B cell (primary cell): ENCODE measurements at regions not wholly inside any gene's neighbourhood (a gene's known extent, or its start where the extent isn't known, plus 50 kb on each side); places are given as distances from the start of the nearest gene placed in this dataset.

Experiments used
- ATAC-seq: fragments of 200-7000 bp; cut with Tn5 transposase; one replicate; pipeline ENCODE4 v1.10.0; 2021; ENCODE audit warnings: low read depth, mild to moderate bottlenecking, moderate number of reproducible peaks, moderate library complexity
- CTCF ChIA-PET: fragments of 350-600 bp; sonication (Branson Sonifier 250); formaldehyde crosslinking; loops from one replicate; lab custom pipeline; 2021; ENCODE audit warnings: antibody characterized with exemption, inconsistent platforms; lab: Charles Lee
- POLR2A ChIA-PET: fragments of 350-600 bp; sonication (Branson Sonifier 250); formaldehyde crosslinking; loops from one replicate; lab custom pipeline; 2021; ENCODE audit warnings: antibody characterized with exemption; lab: Charles Lee
- DNase-seq: peaks from one replicate; pipeline ENCODE4 v3.0.0; 2013
- H2AFZ ChIP-seq: 2 replicates; pipeline ENCODE4 v1.6.1; 2012; ENCODE audit warnings: mild to moderate bottlenecking, low read depth, low read length; ENCODE audit not compliant: insufficient read depth, poor library complexity, severe bottlenecking
- H3K27ac ChIP-seq, 2 donors: 1 replicate in 1 of 2; 2 replicates in 1 of 2; pipeline ENCODE4 v1.5.1; 2012 to 2013; ENCODE audit warnings: low read length in 2 of 2, mild to moderate bottlenecking in 2 of 2, moderate library complexity in 1 of 2
- H3K27me3 ChIP-seq, 4 experiments: fragments of 200-600 bp in 1 of 4; sonication (generic) in 1 of 4; replicated peaks in 1 of 4; 1 replicate in 2 of 4; 2 replicates in 2 of 4; pipeline versions ENCODE4 v1.6.1 to v1.7.0; 2013 to 2016; ENCODE audit warnings: low read length in 3 of 4, mild to moderate bottlenecking in 2 of 4, mixed read lengths in 1 of 4, moderate library complexity in 1 of 4; ENCODE audit not compliant: insufficient read depth in 4 of 4, control insufficient read depth in 3 of 4; ENCODE audit errors: control extremely low read depth in 1 of 4
- H3K36me3 ChIP-seq, 2 experiments: replicated peaks in 1 of 2; 1 replicate in 1 of 2; 2 replicates in 1 of 2; pipeline versions ENCODE4 v1.6.1 to v1.7.1; 2013; ENCODE audit warnings: low read length in 1 of 2; ENCODE audit not compliant: insufficient read depth in 2 of 2, control insufficient read depth in 1 of 2; ENCODE audit errors: control extremely low read depth in 1 of 2, extremely low read depth in 1 of 2
- H3K4me1 ChIP-seq, 2 donors: fragments of 200-600 bp in 1 of 2; sonication (generic) in 1 of 2; 1 replicate in 1 of 2; 2 replicates in 1 of 2; pipeline versions ENCODE4 v1.5.1 to v1.6.1; 2013 to 2017; ENCODE audit warnings: low read length in 2 of 2; ENCODE audit not compliant: control insufficient read depth in 2 of 2, insufficient read depth in 2 of 2
- H3K4me2 ChIP-seq: replicated peaks from 2 replicates; pipeline ENCODE3; 2012; ENCODE audit warnings: mild to moderate bottlenecking, low read depth, low read length; ENCODE audit not compliant: poor library complexity, severe bottlenecking
- H3K4me3 ChIP-seq, 5 experiments: fragments of 200-600 bp in 1 of 5; sonication (generic) in 1 of 5; 1 replicate in 3 of 5; 2 replicates in 2 of 5; pipeline versions ENCODE4 v1.5.1 to v1.7.0; 2011 to 2016; ENCODE audit warnings: low read length in 4 of 5, mild to moderate bottlenecking in 4 of 5, low read depth in 2 of 5, control low read depth in 1 of 5, moderate library complexity in 1 of 5; ENCODE audit not compliant: insufficient read depth in 1 of 5; ENCODE audit errors: control extremely low read depth in 1 of 5, extremely low read depth in 1 of 5
- H3K79me2 ChIP-seq: fragments of 200-600 bp; sonication (generic); one replicate; pipeline ENCODE4 v1.6.0; 2016; ENCODE audit warnings: low read length; ENCODE audit not compliant: control insufficient read depth, insufficient read depth
- H3K9ac ChIP-seq: fragments of 200-600 bp; sonication (generic); 2 replicates; pipeline ENCODE4 v1.6.1; 2017; ENCODE audit warnings: mild to moderate bottlenecking, low read length, moderate library complexity
- H3K9me3 ChIP-seq, 3 donors: one replicate each; pipeline versions ENCODE4 v1.6.1 to v1.7.1; 2013; ENCODE audit warnings: low read length in 2 of 3; ENCODE audit not compliant: control insufficient read depth in 2 of 3, insufficient read depth in 1 of 3; ENCODE audit errors: control extremely low read depth in 1 of 3
- H4K20me1 ChIP-seq: 2 replicates; pipeline ENCODE4 v1.6.0; 2012; ENCODE audit warnings: mild to moderate bottlenecking, low read length; ENCODE audit not compliant: insufficient read depth, control insufficient read depth, poor library complexity, severe bottlenecking
- H3K27ac Mint-ChIP-seq: one replicate; pipeline ENCODE4 v1.8.0; 2021; ENCODE audit warnings: mixed read lengths
- H3K27me3 Mint-ChIP-seq: one replicate; pipeline ENCODE4 v1.8.0; 2021; ENCODE audit warnings: mixed read lengths
- H3K4me1 Mint-ChIP-seq: one replicate; pipeline ENCODE4 v1.8.0; 2021; ENCODE audit warnings: mixed read lengths
- H3K4me3 Mint-ChIP-seq: one replicate; pipeline ENCODE4 v1.8.0; 2021; ENCODE audit warnings: mixed read lengths
- H3K9me3 Mint-ChIP-seq: one replicate; pipeline ENCODE4 v1.8.0; 2022; ENCODE audit warnings: mixed read lengths; ENCODE audit not compliant: insufficient read depth
- EZH2 ChIP-seq: IDR thresholded peaks from 2 replicates; pipeline ENCODE4 v1.6.1; 2012; ENCODE audit warnings: borderline replicate concordance, low read depth, mild to moderate bottlenecking, moderate library complexity, low read length; ENCODE audit not compliant: insufficient read depth, poor library complexity, severe bottlenecking
- WGBS: methylation state at CpG from one replicate; pipeline ENCODE4 v1.1.5; 2013; ENCODE audit warnings: missing lambda C conversion rate; ENCODE audit not compliant: insufficient coverage; 5-methylcytosine and 5-hydroxymethylcytosine counted together
- intact Hi-C: fragments of 100-400 bp; cut with micrococcal nuclease; formaldehyde crosslinking; loops from one replicate; pipeline ENCODE4 v1.10.0; 2022
- TF ChIP-seq, protein P1 (sequence below): fragments of 200-600 bp; IDR thresholded peaks from one replicate; pipeline ENCODE4 v1.8.0; 2022; ENCODE audit warnings: antibody characterized with exemption, mild to moderate bottlenecking

DNA sequence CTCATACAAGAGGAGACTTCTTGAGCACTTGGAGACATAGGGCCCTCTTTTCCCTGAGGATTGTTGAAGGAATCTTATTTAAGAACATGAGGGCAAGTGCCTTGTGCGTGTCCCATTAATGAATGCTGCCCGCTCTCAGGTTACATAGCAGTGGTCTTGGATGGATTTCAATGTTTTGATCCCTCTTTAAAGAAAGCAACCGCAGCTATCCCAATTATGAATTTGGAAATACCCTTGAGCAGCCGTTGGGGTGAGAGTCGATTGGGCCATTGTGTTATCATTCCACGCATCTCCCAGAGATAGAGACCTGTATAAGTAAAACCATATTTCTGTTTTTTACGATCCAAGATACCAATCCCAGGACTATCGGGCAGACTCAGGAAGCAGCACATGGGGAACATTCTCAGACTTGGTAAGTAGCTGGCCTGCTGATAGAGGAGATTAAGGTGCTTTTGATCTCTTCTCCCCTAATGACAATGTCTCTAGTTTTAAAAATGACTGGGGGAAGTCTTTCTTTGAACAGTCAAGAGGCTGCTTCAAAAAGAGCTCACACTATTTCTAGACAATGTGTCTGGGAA lies 145.3 kb downstream of the MACROH2A1 start:
- Histone ChIP-seq H3K36me3 (no peaks in the 10 kb centered on the region), H3K4me3 (no peak overlapping the region), H3K27ac (no peak overlapping the region), H3K79me2 (no peaks in the 10 kb centered on the region), H3K9me3 (no peaks in the 10 kb centered on the region), H3K4me2 (no peak overlapping the region), H3K9ac (no peak overlapping the region), H4K20me1 (no peaks in the 10 kb centered on the region), H3K4me1 (no peaks in the 10 kb centered on the region), H2AFZ (no peak overlapping the region), H3K27me3 (peaks cover 0 to 4% (median 0%) of the 10 kb centered on the region in 4 experiments)
- ChIA-PET CTCF (no interaction called here), POLR2A (no interaction called here)
- Mint-ChIP-seq H3K4me3 (no peak overlapping the region), H3K4me1 (no peaks in the 10 kb centered on the region), H3K27ac (no peak overlapping the region), H3K9me3 (no peaks in the 10 kb centered on the region), H3K27me3 (peaks cover 29% of the 10 kb centered on the region)
- TF ChIP-seq, protein P1, sequence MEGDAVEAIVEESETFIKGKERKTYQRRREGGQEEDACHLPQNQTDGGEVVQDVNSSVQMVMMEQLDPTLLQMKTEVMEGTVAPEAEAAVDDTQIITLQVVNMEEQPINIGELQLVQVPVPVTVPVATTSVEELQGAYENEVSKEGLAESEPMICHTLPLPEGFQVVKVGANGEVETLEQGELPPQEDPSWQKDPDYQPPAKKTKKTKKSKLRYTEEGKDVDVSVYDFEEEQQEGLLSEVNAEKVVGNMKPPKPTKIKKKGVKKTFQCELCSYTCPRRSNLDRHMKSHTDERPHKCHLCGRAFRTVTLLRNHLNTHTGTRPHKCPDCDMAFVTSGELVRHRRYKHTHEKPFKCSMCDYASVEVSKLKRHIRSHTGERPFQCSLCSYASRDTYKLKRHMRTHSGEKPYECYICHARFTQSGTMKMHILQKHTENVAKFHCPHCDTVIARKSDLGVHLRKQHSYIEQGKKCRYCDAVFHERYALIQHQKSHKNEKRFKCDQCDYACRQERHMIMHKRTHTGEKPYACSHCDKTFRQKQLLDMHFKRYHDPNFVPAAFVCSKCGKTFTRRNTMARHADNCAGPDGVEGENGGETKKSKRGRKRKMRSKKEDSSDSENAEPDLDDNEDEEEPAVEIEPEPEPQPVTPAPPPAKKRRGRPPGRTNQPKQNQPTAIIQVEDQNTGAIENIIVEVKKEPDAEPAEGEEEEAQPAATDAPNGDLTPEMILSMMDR, result no peak
- no peak for TF ChIP-seq EZH2
- DNase-seq, result no peak
- intact Hi-C loops, result no loop called here
- 100% methylated on average over 4 of the region's 8 CpGs for WGBS
- ATAC-seq, result no peak

DNA sequence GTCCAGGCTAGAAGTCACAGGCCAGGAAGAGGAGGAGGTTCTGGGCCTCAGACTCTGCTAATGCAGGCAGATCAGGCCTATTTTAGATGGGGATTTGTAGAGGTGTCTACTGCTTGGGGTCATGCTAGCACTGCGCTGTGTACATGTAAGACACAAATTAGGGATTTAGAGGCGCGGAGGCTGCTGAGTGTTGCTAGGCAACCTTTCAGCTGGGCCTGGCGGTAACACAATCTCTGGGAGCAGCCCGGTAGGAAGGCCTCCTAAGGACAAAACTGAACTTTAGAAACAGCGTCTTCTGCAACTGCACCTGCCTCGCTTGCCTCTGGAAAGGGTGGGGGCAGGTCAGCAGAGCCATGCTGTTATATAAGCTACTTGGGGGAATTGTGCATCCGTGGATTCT lies 147.9 kb downstream of the MACROH2A1 start:
- TF ChIP-seq EZH2, result no peak
- TF ChIP-seq, protein P1, result no peak
- no peak for DNase-seq
- Histone ChIP-seq H3K4me3 (no peak overlapping the region), H2AFZ (no peak overlapping the region), H3K9me3 (no peaks in the 10 kb centered on the region), H4K20me1 (no peaks in the 10 kb centered on the region), H3K79me2 (no peaks in the 10 kb centered on the region), H3K4me2 (no peak overlapping the region), H3K9ac (no peak overlapping the region), H3K36me3 (no peaks in the 10 kb centered on the region), H3K27ac (no peak overlapping the region), H3K27me3 (peaks cover 0 to 4% (median 0%) of the 10 kb centered on the region in 4 experiments), H3K4me1 (no peaks in the 10 kb centered on the region)
- ATAC-seq, result no peak
- ChIA-PET POLR2A (interaction anchor here (0.9 kb wide), 1 partner anchor 1383 kb away, joined by 5 read pairs; no protein-coding TSS in a partner anchor), CTCF (no interaction called here)
- Mint-ChIP-seq H3K4me1 (no peaks in the 10 kb centered on the region), H3K27me3 (peaks cover 23% of the 10 kb centered on the region), H3K27ac (no peak overlapping the region), H3K9me3 (no peaks in the 10 kb centered on the region), H3K4me3 (no peak overlapping the region)
- intact Hi-C loops, result no loop called here
- WGBS, result 98% methylated on average over 7 of the region's 8 CpGs
